Spleen (tissue), 11 donors: ENCODE measurements at regions not wholly inside any gene's neighbourhood (a gene's known extent, or its start where the extent isn't known, plus 50 kb on each side); places are given as distances from the start of the nearest gene placed in this dataset.

Source experiments
- DNase-seq: peaks from one replicate; pipeline ENCODE4 v3.0.0-alpha.2; 2020
- H3K27ac ChIP-seq, 8 donors: fragments of 200-600 bp; sonication (generic) in 7 of 8; 1 replicate in 4 of 8; 2 replicates in 4 of 8; pipeline versions ENCODE4 v1.5.0 to v1.8.0; 2016 to 2021; ENCODE audit warnings: inconsistent platforms in 4 of 8, mild to moderate bottlenecking in 4 of 8, moderate library complexity in 1 of 8
- H3K27me3 ChIP-seq, 7 donors: fragments of 200-600 bp; sonication (generic) in 6 of 7; replicated peaks in 1 of 7; 1 replicate in 4 of 7; 2 replicates in 3 of 7; pipeline versions ENCODE4 v1.5.0 to v1.8.0; 2016 to 2021; ENCODE audit warnings: inconsistent platforms in 3 of 7, mild to moderate bottlenecking in 1 of 7
- H3K36me3 ChIP-seq, 6 donors: fragments of 200-600 bp; sonication (generic) in 5 of 6; 1 replicate in 4 of 6; 2 replicates in 2 of 6; pipeline versions ENCODE4 v1.5.0 to v1.8.0; 2016 to 2021; ENCODE audit warnings: inconsistent platforms in 2 of 6
- H3K4me1 ChIP-seq, 6 donors: fragments of 200-600 bp; sonication (generic) in 5 of 6; 1 replicate in 3 of 6; 2 replicates in 3 of 6; pipeline versions ENCODE4 v1.5.0 to v1.8.0; 2016 to 2021; ENCODE audit warnings: inconsistent platforms in 3 of 6
- H3K4me3 ChIP-seq, 8 donors: fragments of 200-600 bp; sonication (generic) in 7 of 8; 1 replicate in 4 of 8; 2 replicates in 4 of 8; pipeline versions ENCODE4 v1.5.0 to v1.8.0; 2016 to 2021; ENCODE audit warnings: inconsistent platforms in 4 of 8, mild to moderate bottlenecking in 4 of 8, moderate library complexity in 2 of 8
- H3K9me3 ChIP-seq, 8 donors: fragments of 200-600 bp; sonication (generic) in 7 of 8; 1 replicate in 4 of 8; 2 replicates in 4 of 8; pipeline versions ENCODE4 v1.5.0 to v1.8.0; 2016 to 2021; ENCODE audit warnings: inconsistent platforms in 4 of 8
- CTCF ChIP-seq, 11 experiments: fragments of 200-600 bp in 7 of 11; fragments of 450-650 bp in 4 of 11; sonication (generic) in 4 of 11; IDR thresholded peaks in 8 of 11; conservative IDR thresholded peaks in 3 of 11; 1 replicate in 7 of 11; 2 replicates in 4 of 11; pipeline versions ENCODE4 v1.4.0 to v1.8.0; 2016 to 2021; ENCODE audit warnings: antibody characterized with exemption in 11 of 11, inconsistent platforms in 4 of 11, mild to moderate bottlenecking in 1 of 11
- POLR2A ChIP-seq, 3 donors: fragments of 450-650 bp; IDR thresholded peaks; one replicate each; pipeline ENCODE4 v1.5.1; 2017; ENCODE audit warnings: antibody characterized with exemption in 3 of 3, mild to moderate bottlenecking in 1 of 3
- POLR2AphosphoS5 ChIP-seq, 3 donors: sonication (generic); formaldehyde crosslinking; IDR thresholded peaks; one replicate each; pipeline ENCODE4 v1.5.1; 2017; ENCODE audit warnings: antibody characterized with exemption in 3 of 3
- WGBS, 5 donors: extraction: QIAGEN DNeasy Blood & Tissue Kit in 3 of 5; methylation state at CpG; one replicate each; pipeline versions ENCODE4 v1.1.5 to v1.1.7; 2013 to 2018; 5-methylcytosine and 5-hydroxymethylcytosine counted together
- intact Hi-C: fragments of 100-400 bp; cut with DNase I; formaldehyde crosslinking; loops from one replicate; pipeline ENCODE4 v1.15.0; 2023; ENCODE audit warnings: low total_unique reads
- donor health status: healthy with polysubstance abuse.
- donor health status: DM: no; HTN: no; CAD: no; lungs with moderate emphysema.
- donor health status: DM: no; HTN: no; CAD: no.
- donor health status: Bipolar disorder and iron deficiency.
- donor health status: healthy.
- donor health status: DM: no; HTN: no; CAD: no.
- donor health status: DM: yes; HTN: yes; CAD: no.

GRCh38 chr16:26275021-26275590 is 583.3 kb downstream of the HS3ST4 start:
- peaks cover 0 to 34% (median 14%) of the 10 kb centered on the region in 8 donors for H3K9me3 ChIP-seq
- no peaks in the 10 kb centered on the region for H3K27me3 ChIP-seq
- no peak for DNase-seq
- no peak overlapping the region for H3K4me3 ChIP-seq
- intact Hi-C loops = no loop called here
- no peaks in the 10 kb centered on the region for H3K4me1 ChIP-seq
- H3K36me3 ChIP-seq = no peaks in the 10 kb centered on the region
- H3K27ac ChIP-seq = no peak overlapping the region
- WGBS, 5 donors = 74 to 90% (median 81%) methylated on average over 3 of the region's 3 CpGs
- TF ChIP-seq POLR2AphosphoS5 (IDR thresholded peaks at IDR 0.05) = no peak
- no peak for TF ChIP-seq POLR2A (IDR thresholded peaks at IDR 0.05)
- no peak for TF ChIP-seq CTCF (IDR thresholded peaks at IDR 0.05 in 8 of 11, conservative IDR thresholded peaks at IDR 0.05 in 3 of 11)

GRCh38 chr16:26276289-26276688 is 584.5 kb downstream of the HS3ST4 start:
- no peak for DNase-seq
- H3K4me1 ChIP-seq = no peaks in the 10 kb centered on the region
- H3K9me3 ChIP-seq = peaks cover 0 to 36% (median 14%) of the 10 kb centered on the region in 8 donors
- intact Hi-C loops = no loop called here
- no peak overlapping the region for H3K27ac ChIP-seq
- H3K27me3 ChIP-seq = no peaks in the 10 kb centered on the region
- no peak for TF ChIP-seq CTCF (IDR thresholded peaks at IDR 0.05 in 8 of 11, conservative IDR thresholded peaks at IDR 0.05 in 3 of 11)
- TF ChIP-seq POLR2AphosphoS5 (IDR thresholded peaks at IDR 0.05) = no peak
- no peak for TF ChIP-seq POLR2A (IDR thresholded peaks at IDR 0.05)
- no peak overlapping the region for H3K4me3 ChIP-seq
- H3K36me3 ChIP-seq = no peaks in the 10 kb centered on the region
- WGBS, 5 donors = 70 to 92% (median 86%) methylated on average over 4 of the region's 4 CpGs

GRCh38 chr16:26281381-26282110 is 589.8 kb downstream of the HS3ST4 start:
- no peaks in the 10 kb centered on the region for H3K36me3 ChIP-seq
- no peaks in the 10 kb centered on the region for H3K4me1 ChIP-seq
- no peak for DNase-seq
- WGBS, 5 donors = 69 to 84% (median 73%) methylated on average over 8 of the region's 8 CpGs
- no peak overlapping the region for H3K4me3 ChIP-seq
- H3K27me3 ChIP-seq = no peaks in the 10 kb centered on the region
- TF ChIP-seq POLR2AphosphoS5 (IDR thresholded peaks at IDR 0.05) (no peak), CTCF (IDR thresholded peaks at IDR 0.05 in 8 of 11, conservative IDR thresholded peaks at IDR 0.05 in 3 of 11) (no peak), POLR2A (IDR thresholded peaks at IDR 0.05) (no peak)
- peaks cover 0 to 28% (median 14%) of the 10 kb centered on the region in 8 donors for H3K9me3 ChIP-seq
- intact Hi-C loops = no loop called here
- H3K27ac ChIP-seq = no peak overlapping the region

- Histone ChIP-seq H3K27me3 (no peaks in the 10 kb centered on the region), H3K4me1 (no peaks in the 10 kb centered on the region), H3K4me3 (no peak overlapping the region), H3K9me3 (peaks cover 0 to 9% (median 0%) of the 10 kb centered on the region in 8 donors), H3K36me3 (no peaks in the 10 kb centered on the region), H3K27ac (no peak overlapping the region)
- TF ChIP-seq CTCF (IDR thresholded peaks at IDR 0.05 in 8 of 11, conservative IDR thresholded peaks at IDR 0.05 in 3 of 11) (no peak), POLR2AphosphoS5 (IDR thresholded peaks at IDR 0.05) (no peak), POLR2A (IDR thresholded peaks at IDR 0.05) (no peak)
- intact Hi-C loops = no loop called here
- no peak for DNase-seq
- WGBS, 5 donors = 65 to 77% (median 73%) methylated on average over 11 to 12 of the region's 12 CpGs
Measured at GRCh38 chr16:26295625-26296304, 604.0 kb downstream of the HS3ST4 start.
